ENCODE measurements at regions not wholly inside any gene's neighbourhood (a gene's known extent, or its start where the extent isn't known, plus 50 kb on each side); places are given as distances from the start of the nearest gene placed in this dataset.

DNA sequence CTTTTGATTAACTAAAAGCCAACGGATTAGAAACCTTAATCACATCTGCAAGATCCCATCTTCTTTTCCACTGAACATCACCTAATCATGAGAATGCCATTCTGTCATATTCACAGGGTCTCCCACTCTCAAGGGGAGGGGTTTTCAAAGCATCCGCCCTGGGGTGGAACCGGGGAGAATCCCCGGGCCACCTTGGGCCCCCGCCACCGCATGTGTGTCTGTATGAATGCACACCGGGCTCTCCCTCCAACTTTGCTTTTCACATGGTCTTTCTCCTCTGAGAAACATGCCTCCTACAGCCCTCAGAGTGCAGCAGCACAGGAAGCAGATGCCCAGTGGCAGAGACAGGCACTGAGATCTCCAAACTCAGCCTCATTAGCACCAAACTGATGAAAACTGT lies 233.2 kb upstream of the PPP2R2D start:
- TF ChIP-seq, protein P1, sequence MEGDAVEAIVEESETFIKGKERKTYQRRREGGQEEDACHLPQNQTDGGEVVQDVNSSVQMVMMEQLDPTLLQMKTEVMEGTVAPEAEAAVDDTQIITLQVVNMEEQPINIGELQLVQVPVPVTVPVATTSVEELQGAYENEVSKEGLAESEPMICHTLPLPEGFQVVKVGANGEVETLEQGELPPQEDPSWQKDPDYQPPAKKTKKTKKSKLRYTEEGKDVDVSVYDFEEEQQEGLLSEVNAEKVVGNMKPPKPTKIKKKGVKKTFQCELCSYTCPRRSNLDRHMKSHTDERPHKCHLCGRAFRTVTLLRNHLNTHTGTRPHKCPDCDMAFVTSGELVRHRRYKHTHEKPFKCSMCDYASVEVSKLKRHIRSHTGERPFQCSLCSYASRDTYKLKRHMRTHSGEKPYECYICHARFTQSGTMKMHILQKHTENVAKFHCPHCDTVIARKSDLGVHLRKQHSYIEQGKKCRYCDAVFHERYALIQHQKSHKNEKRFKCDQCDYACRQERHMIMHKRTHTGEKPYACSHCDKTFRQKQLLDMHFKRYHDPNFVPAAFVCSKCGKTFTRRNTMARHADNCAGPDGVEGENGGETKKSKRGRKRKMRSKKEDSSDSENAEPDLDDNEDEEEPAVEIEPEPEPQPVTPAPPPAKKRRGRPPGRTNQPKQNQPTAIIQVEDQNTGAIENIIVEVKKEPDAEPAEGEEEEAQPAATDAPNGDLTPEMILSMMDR (IDR thresholded peaks at IDR 0.05), result no peak
- no peak for TF ChIP-seq POLR2A (IDR thresholded peaks at IDR 0.05)
